Lung (tissue), 11 donors: ENCODE measurements at regions not wholly inside any gene's neighbourhood (a gene's known extent, or its start where the extent isn't known, plus 50 kb on each side); places are given as distances from the start of the nearest gene placed in this dataset.

Experiments
- ATAC-seq: fragments of 200-7000 bp; cut with Tn5 transposase; one replicate; pipeline ENCODE4 v1.9.1; 2020; ENCODE audit warnings: moderate number of reproducible peaks; ENCODE audit not compliant: insufficient read depth, low FRiP score
- DNase-seq, 3 donors: peaks; one replicate each; pipeline ENCODE4 v3.0.0-alpha.2; 2013 to 2017
- H3K27ac ChIP-seq, 2 donors: one replicate each; pipeline ENCODE4 v1.5.1; 2013; ENCODE audit warnings: mild to moderate bottlenecking in 2 of 2, moderate library complexity in 2 of 2, control low read depth in 1 of 2, inconsistent platforms in 1 of 2, low read depth in 1 of 2, low read length in 1 of 2
- H3K27me3 ChIP-seq, 3 donors: one replicate each; pipeline ENCODE4 v1.5.1; 2013; ENCODE audit warnings: low read length in 2 of 3; ENCODE audit not compliant: control insufficient read depth in 3 of 3, insufficient read depth in 3 of 3
- H3K36me3 ChIP-seq, 4 donors: one replicate each; pipeline ENCODE4 v1.5.1; 2013; ENCODE audit warnings: low read length in 4 of 4, mild to moderate bottlenecking in 1 of 4, moderate library complexity in 1 of 4; ENCODE audit not compliant: control insufficient read depth in 4 of 4, insufficient read depth in 4 of 4
- H3K4me1 ChIP-seq, 5 donors: one replicate each; pipeline ENCODE4 v1.5.1; 2013; ENCODE audit warnings: low read length in 5 of 5, mild to moderate bottlenecking in 2 of 5, moderate library complexity in 1 of 5; ENCODE audit not compliant: control insufficient read depth in 5 of 5, insufficient read depth in 5 of 5
- H3K4me3 ChIP-seq: one replicate; pipeline ENCODE4 v1.5.1; 2013; ENCODE audit warnings: mild to moderate bottlenecking, control low read depth, moderate library complexity
- H3K9ac ChIP-seq, 2 donors: one replicate each; pipeline ENCODE4 v1.5.1; 2013; ENCODE audit warnings: low read length in 2 of 2, control low read depth in 1 of 2; ENCODE audit not compliant: insufficient read depth in 1 of 2
- H3K9me3 ChIP-seq, 4 donors: one replicate each; pipeline ENCODE4 v1.5.1; 2013; ENCODE audit warnings: low read length in 3 of 4, mild to moderate bottlenecking in 1 of 4, moderate library complexity in 1 of 4; ENCODE audit not compliant: control insufficient read depth in 4 of 4, insufficient read depth in 3 of 4
- CTCF ChIP-seq: IDR thresholded peaks from 2 replicates; pipeline ENCODE4 v1.5.1; 2012; ENCODE audit warnings: mild to moderate bottlenecking; ENCODE audit errors: control extremely low read depth, extremely low read depth
- whole genome bisulfite sequencing, 2 donors: extraction: QIAGEN DNeasy Blood & Tissue Kit; methylation state at CpG; one replicate each; pipeline ENCODE4 v1.1.7; 2013; 5-methylcytosine and 5-hydroxymethylcytosine counted together
- donor health status: control.
- donor health status: control.
- donor health status: Bipolar disorder and iron deficiency.
- donor health status: healthy.
- donor health status: DM: yes; HTN: yes; CAD: no.

- DNase-seq (no peak), ATAC-seq (no peak)
- H3K27ac ChIP-seq, result no peak overlapping the region
- 89 to 92% methylated on average over 4 of the region's 4 CpGs for WGBS, 2 donors
- no peak overlapping the region for H3K9ac ChIP-seq
- TF ChIP-seq CTCF, result no peak
- no peaks in the 10 kb centered on the region for H3K36me3 ChIP-seq
- peaks cover 0 to 3% (median 0%) of the 10 kb centered on the region in 5 donors for H3K4me1 ChIP-seq
- no peaks in the 10 kb centered on the region for H3K27me3 ChIP-seq
- peaks cover 0 to 5% (median 0%) of the 10 kb centered on the region in 4 donors for H3K9me3 ChIP-seq
- no peak overlapping the region for H3K4me3 ChIP-seq
Observed at GRCh38 chr7:132009778-132010177, 453.4 kb upstream of the PODXL start.

GRCh38 chr7:132004529-132004928 lies 448.1 kb upstream of the PODXL start:
- ATAC-seq (no peak), DNase-seq (peak; percentile 61 to 70 (median 64))
- 51 to 56% methylated on average over 5 of the region's 5 CpGs for WGBS, 2 donors
- TF ChIP-seq CTCF, result no peak
- peaks cover 0 to under 1% (median 0%) of the 10 kb centered on the region in 4 donors for H3K9me3 ChIP-seq
- H3K27ac ChIP-seq, result no peak overlapping the region
- no peaks in the 10 kb centered on the region for H3K36me3 ChIP-seq
- H3K9ac ChIP-seq, result no peak overlapping the region
- peaks cover 0 to 15% (median 6%) of the 10 kb centered on the region in 3 donors for H3K27me3 ChIP-seq
- H3K4me3 ChIP-seq, result no peak overlapping the region
- H3K4me1 ChIP-seq, result peaks cover 0 to 6% (median 0%) of the 10 kb centered on the region in 5 donors

GRCh38 chr7:132002343-132002968 lies 446.0 kb upstream of the PODXL start:
- 86 to 93% methylated on average over 3 of the region's 3 CpGs for WGBS, 2 donors
- Histone ChIP-seq H3K9me3 (no peaks in the 10 kb centered on the region), H3K9ac (no peak overlapping the region), H3K36me3 (no peaks in the 10 kb centered on the region), H3K4me3 (no peak overlapping the region), H3K27ac (no peak overlapping the region), H3K4me1 (peaks cover 0 to 6% (median 0%) of the 10 kb centered on the region in 5 donors), H3K27me3 (peaks cover 0 to 15% (median 6%) of the 10 kb centered on the region in 3 donors)
- no peak for DNase-seq
- TF ChIP-seq CTCF, result no peak
- no peak for ATAC-seq

GRCh38 chr7:132001146-132001545 lies 444.7 kb upstream of the PODXL start:
- Histone ChIP-seq H3K36me3 (no peaks in the 10 kb centered on the region), H3K27me3 (peaks cover 0 to 15% (median 6%) of the 10 kb centered on the region in 3 donors), H3K4me3 (no peak overlapping the region), H3K27ac (no peak overlapping the region), H3K4me1 (peaks cover 0 to 6% (median 0%) of the 10 kb centered on the region in 5 donors), H3K9me3 (no peaks in the 10 kb centered on the region), H3K9ac (no peak overlapping the region)
- ATAC-seq (no peak), DNase-seq (no peak)
- WGBS, 2 donors, result 30 to 34% methylated on average over 2 of the region's 2 CpGs
- TF ChIP-seq CTCF, result no peak
